HepG2 (cell line): ENCODE measurements at regions not wholly inside any gene's neighbourhood (a gene's known extent, or its start where the extent isn't known, plus 50 kb on each side); places are given as distances from the start of the nearest gene placed in this dataset.

Experiments used
- ATAC-seq: fragments of 200-7000 bp; cut with Tn5 transposase; 3 replicates; pipeline ENCODE4 v1.9.1; 2020; ENCODE audit warnings: mild to moderate bottlenecking, moderate library complexity
- BruUV-seq: library from RNA; stranded (reverse); fragments of 400-500 nt; replicated peaks from 2 replicates; lab custom pipeline; 2021; lab: Mats Ljungman, UMichigan
- CTCF ChIA-PET: fragments of 300-600 bp; formaldehyde crosslinking; extraction: SDS; loops from one replicate; lab custom pipeline; 2021; ENCODE audit warnings: low total read pairs, inconsistent platforms, low intra/inter-chr PET ratio; lab: Yijun Ruan, JAX
- POLR2A ChIA-PET: fragments of 350-600 bp; sonication (Branson Sonifier 250); formaldehyde crosslinking; loops from one replicate; lab custom pipeline; 2020; ENCODE audit warnings: antibody characterized with exemption, inconsistent platforms; lab: Yijun Ruan, JAX
- DNase-seq: peaks from one replicate; pipeline ENCODE4 v3.0.0-alpha.2; 2015; ENCODE audit warnings: low spot score
- FAIRE-seq: peaks from 3 replicates; lab custom pipeline; 2011; peaks lifted over from hg19 to GRCh38; lab: Jason Lieb, UNC
- H2AFZ ChIP-seq: one replicate; pipeline ENCODE4 v1.6.1; 2011; ENCODE audit warnings: low read length, inconsistent platforms
- H3K27ac ChIP-seq: fragments of 300-600 bp; 3 replicates; pipeline ENCODE4 v1.8.0; 2011; ENCODE audit warnings: mixed run types, mild to moderate bottlenecking, mixed read lengths, low read length, inconsistent platforms; ENCODE audit not compliant: insufficient read depth; ENCODE audit errors: extremely low read length
- H3K27me3 ChIP-seq, 2 experiments: fragments of 200-600 bp in 1 of 2; 2 replicates in 1 of 2; 3 replicates in 1 of 2; pipeline versions ENCODE4 v1.6.0 to v1.8.0; 2011; ENCODE audit warnings: low read length in 2 of 2, mild to moderate bottlenecking in 2 of 2, moderate library complexity in 2 of 2, inconsistent platforms in 1 of 2; ENCODE audit not compliant: insufficient read depth in 2 of 2, control insufficient read depth in 1 of 2
- H3K36me3 ChIP-seq, 2 experiments: fragments of 200-600 bp in 1 of 2; replicated peaks in 1 of 2; 2 replicates in 1 of 2; 3 replicates in 1 of 2; pipeline versions ENCODE4 v1.5.1 to v1.8.0; 2011; ENCODE audit warnings: low read length in 2 of 2, inconsistent platforms in 1 of 2; ENCODE audit not compliant: insufficient read depth in 2 of 2, control insufficient read depth in 1 of 2
- H3K4me1 ChIP-seq: 2 replicates; pipeline ENCODE4 v1.5.1; 2012; ENCODE audit warnings: low read length, inconsistent platforms; ENCODE audit not compliant: insufficient read depth
- H3K4me2 ChIP-seq: 2 replicates; pipeline ENCODE4 v1.6.0; 2011; ENCODE audit warnings: low read depth, low read length, inconsistent platforms
- H3K4me3 ChIP-seq, 3 experiments: fragments of 200-600 bp in 1 of 3; sonication (generic), shearing (Covaris generic) in 1 of 3; replicated peaks in 1 of 3; 2 replicates each; pipeline ENCODE4 v1.5.1; 2011 to 2016; ENCODE audit warnings: low read length in 3 of 3, inconsistent platforms in 2 of 3, low read depth in 2 of 3, mild to moderate bottlenecking in 2 of 3, control low read depth in 1 of 3, mixed read lengths in 1 of 3; ENCODE audit not compliant: insufficient read depth in 1 of 3
- H3K79me2 ChIP-seq: one replicate; pipeline ENCODE4 v1.6.1; 2011; ENCODE audit warnings: low read length, inconsistent platforms; ENCODE audit not compliant: insufficient read depth
- H3K9ac ChIP-seq: 2 replicates; pipeline ENCODE4 v1.6.0; 2011; ENCODE audit warnings: mild to moderate bottlenecking, low read depth, low read length, inconsistent platforms; ENCODE audit not compliant: insufficient read depth
- H3K9me3 ChIP-seq: 2 replicates; pipeline ENCODE4 v1.5.1; 2012; ENCODE audit warnings: mild to moderate bottlenecking, low read length
- H4K20me1 ChIP-seq: 2 replicates; pipeline ENCODE4 v1.6.0; 2011; ENCODE audit warnings: inconsistent platforms, mild to moderate bottlenecking, low read length, moderate library complexity; ENCODE audit not compliant: insufficient read depth
- CHD2 ChIP-seq: IDR thresholded peaks from 2 replicates; pipeline ENCODE4 v1.6.1; 2011; ENCODE audit warnings: low read depth, low read length, improper control_type of control experiment
- KMT2A ChIP-seq: sonication (generic); formaldehyde crosslinking; IDR thresholded peaks from 2 replicates; pipeline ENCODE4 v1.4.0; 2020; ENCODE audit warnings: missing genetic modification reagents
- RBM39 ChIP-seq: fragments of 200-400 bp; formaldehyde crosslinking; IDR thresholded peaks from one replicate; pipeline ENCODE4 v1.6.1; 2018; ENCODE audit warnings: antibody characterized with exemption, mild to moderate bottlenecking, low read depth, low read length; ENCODE audit not compliant: poor library complexity, severe bottlenecking
- RFXANK ChIP-seq: IDR thresholded peaks from 2 replicates; pipeline ENCODE4 v1.6.1; 2016
- TCF12 ChIP-seq, 2 experiments: fragments of 450-650 bp in 1 of 2; sonication (generic) in 1 of 2; formaldehyde crosslinking in 1 of 2; IDR thresholded peaks; 2 replicates each; pipeline versions ENCODE4 v1.6.1 to v1.8.0; 2017 to 2022; ENCODE audit warnings: antibody characterized with exemption in 1 of 2, mild to moderate bottlenecking in 1 of 2, missing genetic modification reagents in 1 of 2, moderate library complexity in 1 of 2
- TEAD3 ChIP-seq: optimal IDR thresholded peaks from 2 replicates; pipeline ENCODE3; 2016; ENCODE audit warnings: borderline replicate concordance
- XBP1 ChIP-seq: sonication (generic); formaldehyde crosslinking; IDR thresholded peaks from 2 replicates; pipeline ENCODE4 v1.5.0; 2020; ENCODE audit warnings: missing genetic modification reagents
- ZNF205 ChIP-seq: IDR thresholded peaks from 2 replicates; pipeline ENCODE4 v1.6.1; 2018; ENCODE audit warnings: missing biosample characterization, missing genetic modification reagents
- ZNF564 ChIP-seq: sonication (generic); formaldehyde crosslinking; IDR thresholded peaks from 2 replicates; pipeline ENCODE4 v1.8.1; 2023; ENCODE audit warnings: mild to moderate bottlenecking, missing genetic modification reagents
- ZNF768 ChIP-seq: sonication (generic); formaldehyde crosslinking; IDR thresholded peaks from 2 replicates; pipeline ENCODE4 v1.4.0; 2020; ENCODE audit warnings: missing genetic modification reagents
- WGBS: methylation state at CpG from one replicate; pipeline ENCODE4 v1.1.6; 2017; ENCODE audit warnings: low lambda C conversion rate; 5-methylcytosine and 5-hydroxymethylcytosine counted together
- in situ Hi-C: cut with HindIII; loops from 2 replicates; pipeline ENCODE4 v1.10.0; 2017; ENCODE audit warnings: low pct_unique_long_range_greater_than_20kb; ENCODE audit not compliant: extremely low pct_ligation_motif_present
- intact Hi-C: fragments of 100-400 bp; cut with micrococcal nuclease; formaldehyde crosslinking; loops from one replicate; pipeline ENCODE4 v1.10.0; 2022; ENCODE audit not compliant: unreplicated experiment
- TF ChIP-seq, protein P1 (sequence below): sonication (generic); formaldehyde crosslinking; IDR thresholded peaks from 2 replicates; pipeline ENCODE4 v1.8.1; 2023; ENCODE audit warnings: missing genetic modification reagents, inconsistent platforms, borderline replicate concordance
- TF ChIP-seq, protein P2 (sequence below): IDR thresholded peaks from 2 replicates; pipeline ENCODE4 v1.4.0; 2020; ENCODE audit warnings: mild to moderate bottlenecking, missing genetic modification reagents
- TF ChIP-seq, protein P3 (sequence below): IDR thresholded peaks from 2 replicates; pipeline ENCODE4 v1.6.1; 2016; ENCODE audit warnings: missing compliant biosample characterization, missing genetic modification reagents, borderline replicate concordance

DNA sequence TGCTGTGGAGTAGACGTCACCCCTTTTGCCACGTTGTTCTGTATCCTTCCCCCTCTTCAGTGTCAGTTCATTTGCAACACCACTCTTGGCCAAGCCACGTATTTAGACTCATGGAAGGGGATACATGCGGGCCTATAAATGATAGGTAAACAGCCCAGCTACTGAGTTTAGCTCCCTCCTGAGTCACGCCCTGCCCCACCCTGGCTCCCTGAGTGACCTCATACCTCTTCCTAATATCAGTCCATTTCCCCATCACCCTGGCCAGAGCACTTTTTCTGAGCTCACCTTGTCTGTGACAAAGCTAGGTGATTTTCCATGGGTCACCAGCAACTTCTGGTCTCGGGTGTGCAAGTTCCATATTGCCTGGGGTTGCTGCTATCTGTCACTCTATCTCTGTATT, 147.2 kb upstream of the MAF start:
- Histone ChIP-seq H3K4me3 (no peak overlapping the region), H3K9ac (no peak overlapping the region), H3K79me2 (no peaks in the 10 kb centered on the region), H3K9me3 (peaks cover 46% of the 10 kb centered on the region), H3K4me2 (no peak overlapping the region), H3K27ac (no peak overlapping the region), H3K4me1 (no peaks in the 10 kb centered on the region), H2AFZ (no peak overlapping the region), H3K36me3 (no peaks in the 10 kb centered on the region), H4K20me1 (no peaks in the 10 kb centered on the region), H3K27me3 (no peaks in the 10 kb centered on the region)
- WGBS: 55% methylated on average over 6 of the region's 6 CpGs
- CTCF ChIA-PET: no interaction called here
- ATAC-seq (no peak), FAIRE-seq (no peak), DNase-seq (no peak)
- in situ Hi-C loops (no loop called here), intact Hi-C loops (no loop called here)
- BruUV-seq: no TSS peak
- POLR2A ChIA-PET: no interaction called here
- TF ChIP-seq ZNF768 (CRISPR knock-in tag) (no peak), TCF12 (IDR thresholded peaks at IDR 0.05) (no peak), TCF12 (CRISPR knock-in tag; IDR thresholded peaks at IDR 0.05) (no peak), ZNF205 (CRISPR knock-in tag) (no peak), KMT2A (CRISPR knock-in tag) (no peak), CHD2 (no peak), ZNF564 (CRISPR knock-in tag) (no peak), RFXANK (no peak)
- TF ChIP-seq, protein P1, sequence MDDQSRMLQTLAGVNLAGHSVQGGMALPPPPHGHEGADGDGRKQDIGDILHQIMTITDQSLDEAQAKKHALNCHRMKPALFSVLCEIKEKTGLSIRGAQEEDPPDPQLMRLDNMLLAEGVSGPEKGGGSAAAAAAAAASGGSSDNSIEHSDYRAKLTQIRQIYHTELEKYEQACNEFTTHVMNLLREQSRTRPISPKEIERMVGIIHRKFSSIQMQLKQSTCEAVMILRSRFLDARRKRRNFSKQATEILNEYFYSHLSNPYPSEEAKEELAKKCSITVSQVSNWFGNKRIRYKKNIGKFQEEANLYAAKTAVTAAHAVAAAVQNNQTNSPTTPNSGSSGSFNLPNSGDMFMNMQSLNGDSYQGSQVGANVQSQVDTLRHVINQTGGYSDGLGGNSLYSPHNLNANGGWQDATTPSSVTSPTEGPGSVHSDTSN (CRISPR knock-in tag): no peak

DNA sequence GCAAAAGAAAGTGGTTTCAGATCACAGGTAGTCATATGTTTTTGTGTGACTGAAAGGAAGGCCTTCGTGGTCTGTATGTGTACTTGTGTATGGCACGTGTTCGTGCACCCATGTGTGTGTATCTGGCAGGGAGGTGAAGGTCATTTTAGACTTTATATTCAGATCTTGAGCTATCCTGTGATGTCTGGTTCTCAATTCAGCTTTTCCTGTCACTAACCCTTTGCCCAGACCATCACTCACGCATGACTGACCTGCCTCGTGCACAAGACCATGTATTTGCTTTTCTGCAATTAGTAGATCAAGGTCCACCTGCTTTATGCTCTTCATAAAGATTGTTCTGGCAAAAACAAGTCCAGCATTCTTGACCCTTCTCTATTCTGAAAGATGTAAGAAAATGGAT, 139.7 kb upstream of the MAF start:
- no peak overlapping the region for H3K9ac ChIP-seq
- no peak overlapping the region; the same call in 1 of the 2 replicates for H3K4me2 ChIP-seq
- FAIRE-seq (peak; percentile 34), DNase-seq (peak; percentile 56), ATAC-seq (peak; percentile 78)
- peaks cover 13% of the 10 kb centered on the region for H3K4me1 ChIP-seq
- H3K9me3 ChIP-seq: no peaks in the 10 kb centered on the region; the same call in 1 of the 2 replicates
- WGBS: 5% methylated on average over 5 of the region's 5 CpGs
- CTCF ChIA-PET: no interaction called here
- in situ Hi-C loops (no loop called here), intact Hi-C loops (loop anchor here (1.0 kb wide), 1 partner anchor 30 kb away; no protein-coding TSS in a partner anchor)
- no peak overlapping the region for H2AFZ ChIP-seq
- H3K27me3 ChIP-seq: no peaks in the 10 kb centered on the region
- H3K79me2 ChIP-seq: no peaks in the 10 kb centered on the region
- no peaks in the 10 kb centered on the region for H3K36me3 ChIP-seq
- POLR2A ChIA-PET: no interaction called here
- no peaks in the 10 kb centered on the region for H4K20me1 ChIP-seq
- no TSS peak for BruUV-seq
- no peak overlapping the region for H3K27ac ChIP-seq
- no peak overlapping the region for H3K4me3 ChIP-seq
- TF ChIP-seq TEAD3 (CRISPR knock-in tag) (peak; percentile 34), XBP1 (CRISPR knock-in tag) (no peak), RBM39 (no peak)
- TF ChIP-seq, protein P2, sequence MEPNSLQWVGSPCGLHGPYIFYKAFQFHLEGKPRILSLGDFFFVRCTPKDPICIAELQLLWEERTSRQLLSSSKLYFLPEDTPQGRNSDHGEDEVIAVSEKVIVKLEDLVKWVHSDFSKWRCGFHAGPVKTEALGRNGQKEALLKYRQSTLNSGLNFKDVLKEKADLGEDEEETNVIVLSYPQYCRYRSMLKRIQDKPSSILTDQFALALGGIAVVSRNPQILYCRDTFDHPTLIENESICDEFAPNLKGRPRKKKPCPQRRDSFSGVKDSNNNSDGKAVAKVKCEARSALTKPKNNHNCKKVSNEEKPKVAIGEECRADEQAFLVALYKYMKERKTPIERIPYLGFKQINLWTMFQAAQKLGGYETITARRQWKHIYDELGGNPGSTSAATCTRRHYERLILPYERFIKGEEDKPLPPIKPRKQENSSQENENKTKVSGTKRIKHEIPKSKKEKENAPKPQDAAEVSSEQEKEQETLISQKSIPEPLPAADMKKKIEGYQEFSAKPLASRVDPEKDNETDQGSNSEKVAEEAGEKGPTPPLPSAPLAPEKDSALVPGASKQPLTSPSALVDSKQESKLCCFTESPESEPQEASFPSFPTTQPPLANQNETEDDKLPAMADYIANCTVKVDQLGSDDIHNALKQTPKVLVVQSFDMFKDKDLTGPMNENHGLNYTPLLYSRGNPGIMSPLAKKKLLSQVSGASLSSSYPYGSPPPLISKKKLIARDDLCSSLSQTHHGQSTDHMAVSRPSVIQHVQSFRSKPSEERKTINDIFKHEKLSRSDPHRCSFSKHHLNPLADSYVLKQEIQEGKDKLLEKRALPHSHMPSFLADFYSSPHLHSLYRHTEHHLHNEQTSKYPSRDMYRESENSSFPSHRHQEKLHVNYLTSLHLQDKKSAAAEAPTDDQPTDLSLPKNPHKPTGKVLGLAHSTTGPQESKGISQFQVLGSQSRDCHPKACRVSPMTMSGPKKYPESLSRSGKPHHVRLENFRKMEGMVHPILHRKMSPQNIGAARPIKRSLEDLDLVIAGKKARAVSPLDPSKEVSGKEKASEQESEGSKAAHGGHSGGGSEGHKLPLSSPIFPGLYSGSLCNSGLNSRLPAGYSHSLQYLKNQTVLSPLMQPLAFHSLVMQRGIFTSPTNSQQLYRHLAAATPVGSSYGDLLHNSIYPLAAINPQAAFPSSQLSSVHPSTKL (CRISPR knock-in tag): peak; percentile 83
- TF ChIP-seq, protein P3, sequence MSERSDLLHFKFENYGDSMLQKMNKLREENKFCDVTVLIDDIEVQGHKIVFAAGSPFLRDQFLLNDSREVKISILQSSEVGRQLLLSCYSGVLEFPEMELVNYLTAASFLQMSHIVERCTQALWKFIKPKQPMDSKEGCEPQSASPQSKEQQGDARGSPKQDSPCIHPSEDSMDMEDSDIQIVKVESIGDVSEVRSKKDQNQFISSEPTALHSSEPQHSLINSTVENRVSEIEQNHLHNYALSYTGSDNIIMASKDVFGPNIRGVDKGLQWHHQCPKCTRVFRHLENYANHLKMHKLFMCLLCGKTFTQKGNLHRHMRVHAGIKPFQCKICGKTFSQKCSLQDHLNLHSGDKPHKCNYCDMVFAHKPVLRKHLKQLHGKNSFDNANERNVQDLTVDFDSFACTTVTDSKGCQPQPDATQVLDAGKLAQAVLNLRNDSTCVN (CRISPR knock-in tag): peak; percentile 29; the same call in 1 of the 2 replicates
